Skeletal muscle tissue (tissue), 3 donors: ENCODE measurements at regions not wholly inside any gene's neighbourhood (a gene's known extent, or its start where the extent isn't known, plus 50 kb on each side); places are given as distances from the start of the nearest gene placed in this dataset.

Experiments used
- H3K27ac ChIP-seq: one replicate; pipeline ENCODE4 v1.7.0; 2013; ENCODE audit warnings: mild to moderate bottlenecking, low read depth, low read length, inconsistent platforms
- H3K27me3 ChIP-seq, 3 donors: one replicate each; pipeline ENCODE4 v1.7.0; 2013; ENCODE audit warnings: low read length in 3 of 3; ENCODE audit not compliant: control insufficient read depth in 3 of 3, insufficient read depth in 3 of 3
- H3K36me3 ChIP-seq, 3 donors: one replicate each; pipeline ENCODE4 v1.7.0; 2013; ENCODE audit warnings: low read length in 3 of 3; ENCODE audit not compliant: control insufficient read depth in 3 of 3, insufficient read depth in 3 of 3
- H3K4me1 ChIP-seq, 3 donors: one replicate each; pipeline ENCODE4 v1.7.0; 2013; ENCODE audit warnings: low read length in 3 of 3, mild to moderate bottlenecking in 3 of 3; ENCODE audit not compliant: control insufficient read depth in 3 of 3, insufficient read depth in 3 of 3
- H3K4me3 ChIP-seq, 3 donors: one replicate each; pipeline ENCODE4 v1.7.0; 2013; ENCODE audit warnings: low read length in 3 of 3
- H3K9ac ChIP-seq, 3 donors: one replicate each; pipeline ENCODE4 v1.7.0; 2013; ENCODE audit warnings: low read length in 3 of 3, mild to moderate bottlenecking in 3 of 3, moderate library complexity in 2 of 3, low read depth in 1 of 3
- H3K9me3 ChIP-seq, 3 donors: one replicate each; pipeline ENCODE4 v1.7.0; 2013; ENCODE audit warnings: low read length in 3 of 3; ENCODE audit not compliant: control insufficient read depth in 3 of 3
- donor health status: Osteomylitis.

- H3K9ac ChIP-seq: no peak overlapping the region
- no peaks in the 10 kb centered on the region for H3K9me3 ChIP-seq
- no peak overlapping the region for H3K4me3 ChIP-seq
- no peaks in the 10 kb centered on the region for H3K27me3 ChIP-seq
- H3K27ac ChIP-seq: no peak overlapping the region
- H3K36me3 ChIP-seq: no peaks in the 10 kb centered on the region
- peaks cover 0 to 3% (median 2%) of the 10 kb centered on the region in 3 donors for H3K4me1 ChIP-seq
These were observed 105.8 kb downstream of the UTRN start for GRCh38 chr6:144390886-144391285.

GRCh38 chr6:144392536-144392935 lies 107.4 kb downstream of the UTRN start:
- no peaks in the 10 kb centered on the region for H3K27me3 ChIP-seq
- H3K27ac ChIP-seq: no peak overlapping the region
- no peaks in the 10 kb centered on the region for H3K9me3 ChIP-seq
- H3K4me3 ChIP-seq: no peak overlapping the region
- H3K4me1 ChIP-seq: peaks cover 0 to 3% (median 0%) of the 10 kb centered on the region in 3 donors
- H3K9ac ChIP-seq: no peak overlapping the region
- H3K36me3 ChIP-seq: no peaks in the 10 kb centered on the region

- Histone ChIP-seq H3K4me3 (no peak overlapping the region), H3K4me1 (peaks cover 0 to 3% (median 0%) of the 10 kb centered on the region in 3 donors)
These were observed 109.1 kb downstream of the UTRN start for GRCh38 chr6:144394210-144394609.

GRCh38 chr6:144395014-144395413 lies 109.9 kb downstream of the UTRN start:
- H3K9me3 ChIP-seq: no peaks in the 10 kb centered on the region
- H3K4me1 ChIP-seq: peaks cover 0 to 3% (median 0%) of the 10 kb centered on the region in 3 donors
- no peak overlapping the region for H3K4me3 ChIP-seq
- H3K27me3 ChIP-seq: no peaks in the 10 kb centered on the region
- H3K36me3 ChIP-seq: no peaks in the 10 kb centered on the region
- no peak overlapping the region for H3K9ac ChIP-seq
- H3K27ac ChIP-seq: no peak overlapping the region

More at GRCh38 chr6:144394210-144394609, 109.1 kb downstream of the UTRN start:
- no peak overlapping the region for H3K27ac ChIP-seq
- no peaks in the 10 kb centered on the region for H3K27me3 ChIP-seq
- no peaks in the 10 kb centered on the region for H3K9me3 ChIP-seq
- H3K9ac ChIP-seq: no peak overlapping the region
- H3K36me3 ChIP-seq: no peaks in the 10 kb centered on the region

GRCh38 chr6:144395826-144396225 lies 110.7 kb downstream of the UTRN start:
- Histone ChIP-seq H3K9me3 (no peaks in the 10 kb centered on the region), H3K4me1 (peaks cover 0 to 3% (median 0%) of the 10 kb centered on the region in 3 donors)

GRCh38 chr6:144397141-144397540 lies 112.0 kb downstream of the UTRN start:
- H3K4me1 ChIP-seq: no peaks in the 10 kb centered on the region

More at GRCh38 chr6:144395826-144396225, 110.7 kb downstream of the UTRN start:
- Histone ChIP-seq H3K27me3 (no peaks in the 10 kb centered on the region), H3K4me3 (no peak overlapping the region), H3K27ac (no peak overlapping the region), H3K36me3 (no peaks in the 10 kb centered on the region), H3K9ac (no peak overlapping the region)

GRCh38 chr6:144400321-144400720 lies 115.2 kb downstream of the UTRN start:
- peaks cover 0 to 1% (median 0%) of the 10 kb centered on the region in 3 donors for H3K4me1 ChIP-seq
- no peak overlapping the region for H3K27ac ChIP-seq
- H3K27me3 ChIP-seq: no peaks in the 10 kb centered on the region
- H3K9me3 ChIP-seq: no peaks in the 10 kb centered on the region
- peaks cover 0 to 2% (median 0%) of the 10 kb centered on the region in 3 donors for H3K36me3 ChIP-seq
- H3K9ac ChIP-seq: no peak overlapping the region
- H3K4me3 ChIP-seq: no peak overlapping the region

More at GRCh38 chr6:144397141-144397540, 112.0 kb downstream of the UTRN start:
- no peaks in the 10 kb centered on the region for H3K9me3 ChIP-seq
- H3K4me3 ChIP-seq: no peak overlapping the region
- H3K36me3 ChIP-seq: no peaks in the 10 kb centered on the region
- no peak overlapping the region for H3K9ac ChIP-seq
- no peaks in the 10 kb centered on the region for H3K27me3 ChIP-seq
- H3K27ac ChIP-seq: no peak overlapping the region

GRCh38 chr6:144401736-144402733 lies 116.9 kb downstream of the UTRN start:
- H3K4me3 ChIP-seq: no peak overlapping the region
- no peak overlapping the region for H3K27ac ChIP-seq
- H3K27me3 ChIP-seq: no peaks in the 10 kb centered on the region
- no peaks in the 10 kb centered on the region for H3K9me3 ChIP-seq
- no peak overlapping the region for H3K9ac ChIP-seq
- peaks cover 0 to 2% (median 0%) of the 10 kb centered on the region in 3 donors for H3K4me1 ChIP-seq
- peaks cover 0 to 2% (median 0%) of the 10 kb centered on the region in 3 donors for H3K36me3 ChIP-seq

GRCh38 chr6:144402750-144403149 lies 117.6 kb downstream of the UTRN start:
- Histone ChIP-seq H3K9ac (no peak overlapping the region), H3K36me3 (peaks cover 0 to 2% (median 0%) of the 10 kb centered on the region in 3 donors), H3K9me3 (no peaks in the 10 kb centered on the region), H3K27me3 (no peaks in the 10 kb centered on the region), H3K4me1 (peaks cover 0 to 2% (median 0%) of the 10 kb centered on the region in 3 donors), H3K4me3 (no peak overlapping the region), H3K27ac (no peak overlapping the region)

GRCh38 chr6:144405163-144405562 lies 120.0 kb downstream of the UTRN start:
- Histone ChIP-seq H3K9me3 (no peaks in the 10 kb centered on the region), H3K27ac (no peak overlapping the region), H3K4me1 (peaks cover 0 to 8% (median 2%) of the 10 kb centered on the region in 3 donors), H3K9ac (no peak overlapping the region), H3K36me3 (peaks cover 0 to 2% (median 0%) of the 10 kb centered on the region in 3 donors), H3K4me3 (no peak overlapping the region), H3K27me3 (no peaks in the 10 kb centered on the region)
